Thyroid gland (tissue), 4 donors: ENCODE measurements at regions not wholly inside any gene's neighbourhood (a gene's known extent, or its start where the extent isn't known, plus 50 kb on each side); places are given as distances from the start of the nearest gene placed in this dataset.

Experiments
- POLR2A ChIP-seq, 2 donors: fragments of 450-650 bp; IDR thresholded peaks; one replicate each; pipeline ENCODE4 v1.6.1; 2017; ENCODE audit warnings: antibody characterized with exemption in 2 of 2, mild to moderate bottlenecking in 2 of 2, moderate library complexity in 1 of 2
- TF ChIP-seq, protein P1 (sequence below), 6 experiments: fragments of 200-600 bp in 3 of 6; fragments of 450-650 bp in 3 of 6; sonication (generic) in 3 of 6; IDR thresholded peaks; one replicate each; pipeline ENCODE4 v1.5.1; 2016 to 2019; ENCODE audit warnings: antibody characterized with exemption in 6 of 6, mild to moderate bottlenecking in 2 of 6, inconsistent platforms in 1 of 6, moderate library complexity in 1 of 6

DNA sequence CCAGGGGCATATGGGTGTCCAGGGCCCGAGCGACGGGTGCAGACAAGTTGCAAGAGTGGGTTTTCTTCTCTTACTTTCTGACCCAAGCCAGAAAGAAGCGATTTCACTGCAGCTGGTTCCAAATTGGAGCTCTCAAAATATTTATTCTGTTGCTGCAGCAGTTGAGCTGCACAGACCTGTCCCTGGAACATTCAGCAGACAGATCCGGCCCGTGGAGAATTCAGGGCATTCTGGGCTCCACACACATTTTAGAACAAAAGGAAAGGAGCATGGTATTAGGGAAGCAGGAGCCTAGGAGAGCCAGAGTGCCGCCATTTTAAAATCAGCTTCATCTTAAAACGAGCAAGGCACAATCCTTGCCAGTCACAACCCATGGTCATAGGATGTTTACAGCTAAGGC, 135.3 kb upstream of the TPM1 start:
- TF ChIP-seq, protein P1, sequence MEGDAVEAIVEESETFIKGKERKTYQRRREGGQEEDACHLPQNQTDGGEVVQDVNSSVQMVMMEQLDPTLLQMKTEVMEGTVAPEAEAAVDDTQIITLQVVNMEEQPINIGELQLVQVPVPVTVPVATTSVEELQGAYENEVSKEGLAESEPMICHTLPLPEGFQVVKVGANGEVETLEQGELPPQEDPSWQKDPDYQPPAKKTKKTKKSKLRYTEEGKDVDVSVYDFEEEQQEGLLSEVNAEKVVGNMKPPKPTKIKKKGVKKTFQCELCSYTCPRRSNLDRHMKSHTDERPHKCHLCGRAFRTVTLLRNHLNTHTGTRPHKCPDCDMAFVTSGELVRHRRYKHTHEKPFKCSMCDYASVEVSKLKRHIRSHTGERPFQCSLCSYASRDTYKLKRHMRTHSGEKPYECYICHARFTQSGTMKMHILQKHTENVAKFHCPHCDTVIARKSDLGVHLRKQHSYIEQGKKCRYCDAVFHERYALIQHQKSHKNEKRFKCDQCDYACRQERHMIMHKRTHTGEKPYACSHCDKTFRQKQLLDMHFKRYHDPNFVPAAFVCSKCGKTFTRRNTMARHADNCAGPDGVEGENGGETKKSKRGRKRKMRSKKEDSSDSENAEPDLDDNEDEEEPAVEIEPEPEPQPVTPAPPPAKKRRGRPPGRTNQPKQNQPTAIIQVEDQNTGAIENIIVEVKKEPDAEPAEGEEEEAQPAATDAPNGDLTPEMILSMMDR (IDR thresholded peaks at IDR 0.05), result no peak
- no peak for TF ChIP-seq POLR2A (IDR thresholded peaks at IDR 0.05)
